ENCODE measurements at regions not wholly inside any gene's neighbourhood (a gene's known extent, or its start where the extent isn't known, plus 50 kb on each side); places are given as distances from the start of the nearest gene placed in this dataset.

GRCh38 chr10:64275001-64275400 lies 753.8 kb downstream of the REEP3 start:
- H3K27ac ChIP-seq (ENCODE audit: low read depth, low read length), result no peak overlapping the region

- H3K27ac ChIP-seq (ENCODE audit: low read depth, low read length), result no peak overlapping the region
- 59 to 77% (median 73%) methylated on average over 2 of the region's 2 CpGs for WGBS, 3 donors
Observed at GRCh38 chr10:64275774-64276173, 754.6 kb downstream of the REEP3 start.

DNA sequence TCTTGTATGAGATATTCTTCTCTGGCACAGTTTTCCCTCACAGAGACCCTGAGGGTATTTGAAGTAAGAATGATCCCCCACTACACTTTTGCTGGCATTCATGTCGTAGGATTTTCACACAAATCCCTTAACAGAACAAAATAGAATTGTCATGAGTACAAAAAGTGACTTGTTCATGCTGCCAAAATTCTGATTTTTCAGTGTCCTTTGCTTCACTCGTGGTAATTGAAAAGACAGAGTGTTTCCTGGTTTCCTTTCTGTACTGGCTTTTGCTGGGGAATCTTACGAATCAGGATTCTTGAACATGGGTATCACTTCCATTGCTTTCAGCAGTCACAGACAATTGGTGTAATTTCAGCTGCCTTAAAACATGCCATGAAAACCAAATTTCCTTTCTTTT lies 756.3 kb downstream of the REEP3 start:
- H3K27ac ChIP-seq (ENCODE audit: low read depth, low read length), result no peak overlapping the region
- 68 to 78% (median 71%) methylated on average over 3 of the region's 3 CpGs for WGBS, 3 donors

GRCh38 chr10:64283621-64284020 lies 762.4 kb downstream of the REEP3 start:
- 82 to 90% (median 86%) methylated on average over 3 of the region's 3 CpGs for WGBS, 3 donors
- H3K27ac ChIP-seq (ENCODE audit: low read depth, low read length), result no peak overlapping the region

GRCh38 chr10:64286533-64286932 lies 765.3 kb downstream of the REEP3 start:
- 81 to 87% (median 82%) methylated on average over 2 of the region's 2 CpGs for WGBS, 3 donors
- no peak overlapping the region for H3K27ac ChIP-seq (ENCODE audit: low read depth, low read length)

- H3K27ac ChIP-seq (ENCODE audit: low read depth, low read length), result no peak overlapping the region
- WGBS, 3 donors, result 69 to 78% (median 73%) methylated on average over 1 of the region's 1 CpG
Observed at GRCh38 chr10:64288404-64288803, 767.2 kb downstream of the REEP3 start.

- no peak overlapping the region for H3K27ac ChIP-seq (ENCODE audit: low read depth, low read length)
- 86 to 97% (median 92%) methylated on average over 1 of the region's 1 CpG for WGBS, 3 donors
Observed at GRCh38 chr10:64303566-64303965, 782.4 kb downstream of the REEP3 start.

GRCh38 chr10:64306729-64307327 lies 785.6 kb downstream of the REEP3 start:
- 19 to 38% (median 34%) methylated on average over 3 of the region's 3 CpGs for WGBS, 3 donors

DNA sequence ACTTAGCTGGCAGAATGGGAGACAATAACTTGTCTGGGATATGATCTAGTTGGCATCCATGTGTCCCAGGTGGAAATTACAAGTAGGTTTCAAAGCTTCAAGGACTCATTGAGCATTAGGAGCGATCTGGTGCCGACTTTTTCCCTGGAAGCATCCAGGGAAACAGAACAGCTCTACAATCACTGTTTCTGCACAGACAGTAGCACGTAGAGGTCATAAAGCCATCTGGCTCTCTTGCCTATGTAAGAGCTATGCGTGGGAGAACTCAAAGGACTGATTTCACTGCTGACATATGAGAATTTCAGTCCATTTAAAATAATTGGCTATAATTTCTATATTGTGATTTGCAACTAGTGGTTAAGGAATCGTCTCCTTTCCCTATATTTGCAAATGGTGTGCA lies 791.7 kb downstream of the REEP3 start:
- WGBS, 3 donors, result 37 to 73% (median 58%) methylated on average over 5 of the region's 5 CpGs
- H3K27ac ChIP-seq (ENCODE audit: low read depth, low read length), result no peak overlapping the region

More at GRCh38 chr10:64306729-64307327, 785.6 kb downstream of the REEP3 start:
- H3K27ac ChIP-seq (ENCODE audit: low read depth, low read length), result no peak overlapping the region

GRCh38 chr10:64313967-64314366 lies 792.8 kb downstream of the REEP3 start:
- no peak overlapping the region for H3K27ac ChIP-seq (ENCODE audit: low read depth, low read length)
- WGBS, 3 donors, result 60 to 67% (median 64%) methylated on average over 2 of the region's 2 CpGs

- 6 to 50% (median 10%) methylated on average over 1 of the region's 1 CpG for WGBS, 3 donors
- no peak overlapping the region for H3K27ac ChIP-seq (ENCODE audit: low read depth, low read length)
Observed at GRCh38 chr10:64316416-64316815, 795.2 kb downstream of the REEP3 start.

DNA sequence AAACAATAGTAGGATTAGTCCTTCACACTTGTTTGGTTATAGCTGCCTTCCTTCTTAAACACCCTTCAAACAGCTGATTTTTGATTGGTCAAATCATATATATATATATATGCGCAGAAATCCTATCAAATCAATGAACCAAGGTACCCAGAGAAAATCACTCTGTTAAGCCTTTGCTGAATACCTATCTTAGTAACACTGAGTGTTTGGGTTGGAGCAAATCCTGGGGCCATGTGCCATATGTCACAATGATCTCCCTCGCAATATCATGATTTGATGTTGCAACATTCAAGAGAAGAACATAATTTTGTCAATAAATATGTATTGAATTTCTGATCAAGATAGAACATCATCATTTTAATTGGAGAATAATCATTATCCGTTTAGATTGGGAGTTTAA lies 795.6 kb downstream of the REEP3 start:
- WGBS, 3 donors, result 85 to 88% (median 87%) methylated on average over 3 of the region's 3 CpGs
- no peak overlapping the region for H3K27ac ChIP-seq (ENCODE audit: low read depth, low read length)

DNA sequence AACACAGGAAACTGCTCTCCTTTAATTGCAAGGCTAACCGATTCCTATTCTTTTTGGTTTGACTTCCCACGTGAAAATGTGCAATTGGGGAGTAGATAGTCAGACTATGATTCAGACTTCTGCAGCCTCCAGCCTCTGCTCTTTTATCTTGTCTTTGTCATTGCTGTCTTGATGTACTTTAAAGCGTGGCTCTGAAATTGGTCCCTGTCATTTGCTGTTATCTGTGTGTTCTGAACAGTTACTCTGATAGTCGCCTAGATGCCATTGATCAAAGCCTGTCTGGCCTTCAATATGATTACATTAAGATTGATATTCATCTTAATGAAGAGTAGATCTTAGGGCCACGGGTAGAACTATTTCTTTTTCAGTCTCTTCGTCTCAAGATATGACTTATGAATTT lies 799.2 kb downstream of the REEP3 start:
- 62 to 69% (median 68%) methylated on average over 6 of the region's 6 CpGs for WGBS, 3 donors

DNA sequence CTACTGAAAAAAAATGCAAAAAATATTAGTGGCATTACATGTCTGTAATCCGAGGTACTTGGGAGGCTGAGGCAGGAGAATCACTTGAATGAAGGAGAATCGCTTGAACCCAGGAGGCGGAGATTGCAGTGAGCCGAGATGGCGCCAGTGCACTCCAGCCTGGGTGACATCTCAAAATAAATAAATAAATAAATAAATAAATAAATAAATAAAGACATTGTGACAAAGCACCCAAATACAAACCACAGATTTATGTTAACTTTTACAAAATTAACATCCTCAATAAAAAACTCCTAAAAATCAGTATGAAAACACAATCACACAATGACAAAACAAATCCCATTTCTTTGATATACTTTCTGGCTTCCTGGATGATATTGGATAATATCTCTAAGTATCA lies 808.3 kb downstream of the REEP3 start:
- WGBS, 3 donors, result 91 to 94% (median 94%) methylated on average over 5 of the region's 5 CpGs

More for the DNA sequence above, 799.2 kb downstream of the REEP3 start:
- no peak overlapping the region for H3K27ac ChIP-seq (ENCODE audit: low read depth, low read length)

DNA sequence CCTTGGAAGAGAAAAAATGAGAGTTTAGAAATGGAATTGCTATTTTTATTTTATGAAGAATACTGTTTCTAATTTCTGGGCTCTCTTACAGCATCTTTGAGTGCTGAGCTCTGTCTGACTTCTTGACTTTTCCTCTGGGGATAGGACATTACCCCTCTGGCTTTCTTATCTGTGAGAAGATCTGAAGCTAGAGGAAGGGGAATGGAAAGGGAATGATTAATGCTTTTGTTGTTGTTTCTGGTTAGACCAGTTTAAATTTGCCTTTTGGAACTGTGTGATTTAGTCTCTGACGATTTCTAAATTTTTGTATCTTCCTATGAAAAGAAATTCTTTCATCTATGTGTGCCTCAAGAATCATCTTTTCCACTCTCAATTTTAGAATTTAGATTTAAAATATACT lies 811.4 kb downstream of the REEP3 start:
- WGBS, 3 donors, result 17 to 22% (median 19%) methylated on average over 1 of the region's 1 CpG
- H3K27ac ChIP-seq (ENCODE audit: low read depth, low read length), result no peak overlapping the region

More for the DNA sequence above, 808.3 kb downstream of the REEP3 start:
- no peak overlapping the region for H3K27ac ChIP-seq (ENCODE audit: low read depth, low read length)

GRCh38 chr10:64334084-64334483 lies 812.9 kb downstream of the REEP3 start:
- 92 to 95% (median 93%) methylated on average over 4 of the region's 4 CpGs for WGBS, 3 donors

DNA sequence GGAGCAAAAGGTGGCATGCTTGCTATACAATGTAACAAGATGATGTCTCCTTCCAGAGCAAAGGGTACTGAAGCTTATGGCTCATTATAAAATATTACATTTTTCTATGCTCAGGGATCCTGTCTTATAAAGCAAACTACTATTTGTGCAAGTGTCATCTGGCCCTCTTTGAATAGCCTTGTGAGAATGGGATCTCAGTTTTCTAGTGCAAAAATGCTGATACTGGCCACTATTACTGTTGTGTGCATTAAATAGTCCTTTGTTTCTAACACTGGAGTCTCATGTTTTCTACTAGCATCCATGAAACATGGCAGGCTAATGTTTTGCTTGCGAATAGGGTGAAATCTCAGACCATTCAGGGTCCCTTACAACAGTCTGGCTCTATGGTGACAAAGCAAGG lies 823.0 kb downstream of the REEP3 start:
- WGBS, 3 donors, result 86 to 88% (median 87%) methylated on average over 1 of the region's 1 CpG

More at GRCh38 chr10:64334084-64334483, 812.9 kb downstream of the REEP3 start:
- H3K27ac ChIP-seq (ENCODE audit: low read depth, low read length), result no peak overlapping the region

GRCh38 chr10:64345856-64346255 lies 824.7 kb downstream of the REEP3 start:
- no peak overlapping the region for H3K27ac ChIP-seq (ENCODE audit: low read depth, low read length)

More for the DNA sequence above, 823.0 kb downstream of the REEP3 start:
- H3K27ac ChIP-seq (ENCODE audit: low read depth, low read length), result no peak overlapping the region

DNA sequence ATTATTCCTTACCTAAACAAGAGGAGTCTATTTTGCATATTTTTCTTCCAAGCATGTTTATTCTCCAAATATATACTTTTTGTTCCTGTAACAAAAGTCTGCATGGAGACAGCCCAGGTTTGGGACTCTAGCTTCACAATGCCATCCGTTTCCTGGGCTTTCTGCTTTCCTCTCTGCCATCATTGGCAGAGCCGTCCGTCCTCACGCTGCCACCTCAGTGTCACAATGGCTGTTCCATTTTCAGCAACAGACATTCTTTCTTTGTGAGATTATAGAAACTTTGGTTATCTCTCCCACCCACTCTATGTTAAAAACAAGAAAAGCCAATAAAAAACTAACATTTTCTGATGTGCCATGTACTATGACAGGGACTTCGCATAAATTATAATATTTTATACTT lies 825.2 kb downstream of the REEP3 start:
- H3K27ac ChIP-seq (ENCODE audit: low read depth, low read length), result no peak overlapping the region
- WGBS, 3 donors, result 85 to 92% (median 90%) methylated on average over 5 of the region's 5 CpGs

DNA sequence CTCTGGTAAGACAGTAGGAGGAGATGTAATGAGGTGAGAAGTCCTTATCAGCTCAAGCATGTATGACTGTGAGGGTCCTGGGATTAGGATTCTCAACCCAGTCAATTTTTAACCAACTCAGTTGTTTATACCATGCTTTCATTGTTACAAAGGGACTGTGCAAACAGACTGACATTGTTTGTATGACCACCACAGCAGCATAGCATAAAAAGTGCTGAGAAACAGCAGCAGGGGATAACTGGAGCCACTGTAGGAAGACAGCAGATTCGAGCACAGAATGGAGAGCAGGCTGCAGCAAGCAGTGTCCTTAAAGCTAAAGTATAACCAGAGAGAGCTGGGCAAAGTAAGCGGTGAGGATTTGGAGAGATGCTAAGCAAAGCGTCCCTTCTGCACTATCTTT lies 829.5 kb downstream of the REEP3 start:
- WGBS, 3 donors, result 53 to 72% (median 68%) methylated on average over 3 of the region's 3 CpGs
- no peak overlapping the region for H3K27ac ChIP-seq (ENCODE audit: low read depth, low read length)

GRCh38 chr10:64358907-64359306 lies 837.7 kb downstream of the REEP3 start:
- no peak overlapping the region for H3K27ac ChIP-seq (ENCODE audit: low read depth, low read length)
- WGBS, 3 donors, result 19 to 54% (median 43%) methylated on average over 4 of the region's 4 CpGs
